ENCODE measurements at regions not wholly inside any gene's neighbourhood (a gene's known extent, or its start where the extent isn't known, plus 50 kb on each side); places are given as distances from the start of the nearest gene placed in this dataset.

- DNase-seq = no peak
Measured at GRCh38 chr10:3451516-3452172, 279.1 kb upstream of the PITRM1 start.

- DNase-seq = no peak
Measured at GRCh38 chr10:3446221-3446620, 273.6 kb upstream of the PITRM1 start.

DNA sequence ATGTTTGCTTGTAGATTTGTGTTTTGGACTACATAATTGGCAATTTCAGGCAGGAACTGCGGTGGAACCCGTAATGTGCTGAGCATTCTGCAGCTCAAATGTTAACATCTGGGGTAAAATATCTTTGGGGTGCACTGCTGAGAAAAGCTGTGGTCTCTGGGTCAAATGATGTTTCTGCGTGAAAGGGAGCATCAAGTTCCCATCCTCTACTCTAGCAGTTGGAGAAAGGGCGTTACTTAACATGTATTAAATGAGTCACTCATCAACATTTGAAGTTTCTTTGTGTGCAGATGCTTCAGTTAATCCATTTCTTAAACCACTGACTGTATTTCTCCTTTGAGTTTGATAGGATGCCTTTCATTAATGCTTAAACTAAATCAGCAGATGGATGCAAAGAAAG, 273.1 kb upstream of the PITRM1 start:
- no peak for DNase-seq

GRCh38 chr10:3442451-3442990, 269.9 kb upstream of the PITRM1 start:
- DNase-seq = no peak

GRCh38 chr10:3439183-3439582, 266.6 kb upstream of the PITRM1 start:
- DNase-seq = no peak

DNA sequence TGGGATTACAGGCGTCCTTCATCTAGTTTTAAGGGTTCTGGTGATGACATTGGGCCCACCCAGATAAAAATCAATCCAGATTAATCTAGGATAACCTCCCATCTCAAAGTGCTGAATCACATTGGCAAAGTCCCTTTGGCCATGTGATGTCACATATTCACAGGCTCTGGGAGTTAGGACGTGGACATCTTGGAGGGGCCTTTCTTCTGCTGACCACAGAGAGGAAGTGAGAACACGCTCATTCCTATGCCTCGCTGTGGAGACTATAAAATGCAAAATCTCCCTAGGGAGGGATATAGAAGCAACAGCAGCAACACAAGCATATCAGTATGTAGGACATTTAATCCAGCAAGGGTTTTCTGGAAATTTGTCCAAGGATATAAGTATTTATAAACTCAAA, 266.0 kb upstream of the PITRM1 start:
- no peak for DNase-seq

- DNase-seq = no peak
Measured at GRCh38 chr10:3435671-3436070, 263.1 kb upstream of the PITRM1 start.

DNA sequence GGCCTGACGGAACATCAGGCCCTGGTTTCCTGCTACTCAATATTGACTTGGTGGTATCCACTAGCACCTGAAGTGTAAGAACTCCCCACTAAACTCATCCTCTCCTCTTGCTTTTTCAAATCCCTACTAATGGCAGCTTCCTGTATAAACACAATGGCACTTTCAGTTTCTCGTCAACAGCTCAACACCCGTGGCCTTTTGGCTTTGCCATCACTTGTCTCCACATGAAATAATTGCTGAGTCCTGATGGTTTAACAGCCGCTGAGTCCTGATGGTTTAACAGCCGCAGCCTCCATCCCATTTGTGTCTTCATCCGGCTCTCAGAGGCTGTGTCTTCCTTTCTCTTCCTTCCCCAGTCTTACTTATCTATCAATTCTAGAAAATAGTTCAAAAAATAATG, 261.4 kb upstream of the PITRM1 start:
- no peak for DNase-seq

- no peak for DNase-seq
Measured at GRCh38 chr10:3433131-3433530, 260.5 kb upstream of the PITRM1 start.

- DNase-seq = no peak
Measured at GRCh38 chr10:3432081-3432825, 259.7 kb upstream of the PITRM1 start.

GRCh38 chr10:3430501-3430900, 257.9 kb upstream of the PITRM1 start:
- DNase-seq = no peak

GRCh38 chr10:3429676-3430075, 257.1 kb upstream of the PITRM1 start:
- DNase-seq = no peak

GRCh38 chr10:3428826-3429225, 256.2 kb upstream of the PITRM1 start:
- DNase-seq = no peak

- DNase-seq = no peak
Measured at GRCh38 chr10:3427950-3428354, 255.4 kb upstream of the PITRM1 start.

- no peak for DNase-seq
Measured at GRCh38 chr10:3427347-3427746, 254.8 kb upstream of the PITRM1 start.

DNA sequence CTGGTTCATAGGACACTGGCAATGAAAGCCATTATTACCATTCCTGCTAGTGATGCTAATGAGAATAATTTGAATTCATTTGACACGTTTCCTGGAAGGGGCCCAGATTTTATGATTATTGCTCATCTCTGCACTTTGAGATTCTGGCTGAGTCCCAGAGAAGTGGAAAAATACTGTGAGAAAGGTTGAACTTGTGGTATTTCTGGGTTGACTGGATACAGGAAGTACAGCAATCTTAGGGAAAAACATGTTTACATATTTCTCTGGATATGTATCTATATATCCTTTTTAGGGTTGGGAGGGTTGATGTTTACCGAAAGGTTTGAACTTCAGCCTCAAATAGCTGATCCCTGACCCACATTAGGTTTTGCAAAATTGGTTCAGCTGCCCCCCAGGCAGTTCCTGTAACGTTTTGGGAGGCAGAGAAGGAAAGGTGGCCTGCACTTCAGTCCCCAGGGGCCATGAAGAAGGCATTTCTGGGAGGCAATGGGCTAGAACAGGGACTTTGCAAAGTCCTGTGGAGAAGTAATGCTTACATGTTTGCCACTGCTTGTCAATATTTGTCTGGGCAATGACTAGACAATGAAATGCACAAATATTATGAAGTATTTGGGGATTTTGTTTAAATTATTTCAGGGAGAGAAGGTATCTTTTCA, 253.7 kb upstream of the PITRM1 start:
- DNase-seq = no peak

DNA sequence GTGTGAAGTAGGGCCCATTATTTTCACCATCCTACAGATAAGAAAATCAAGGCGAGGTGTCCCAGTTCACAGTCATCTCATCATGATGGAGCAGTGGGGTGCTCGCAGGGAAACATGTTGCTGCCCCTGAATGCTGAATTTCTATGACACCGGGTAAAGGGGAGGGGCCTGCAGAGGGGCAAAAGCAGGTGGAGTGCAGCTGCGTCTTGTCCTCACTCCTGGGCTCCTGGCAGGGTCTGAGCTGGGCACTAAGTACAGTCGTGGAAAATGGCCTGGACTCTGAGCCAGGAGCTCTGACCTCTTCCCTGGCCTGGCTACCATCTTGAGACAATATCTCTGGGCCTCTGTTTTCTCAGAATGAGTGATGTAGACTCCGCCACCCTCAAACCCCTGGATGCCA, 253.1 kb upstream of the PITRM1 start:
- DNase-seq = no peak

- no peak for DNase-seq
Measured at GRCh38 chr10:3425261-3425660, 252.7 kb upstream of the PITRM1 start.

- no peak for DNase-seq
Measured at GRCh38 chr10:3424111-3424851, 251.7 kb upstream of the PITRM1 start.

DNA sequence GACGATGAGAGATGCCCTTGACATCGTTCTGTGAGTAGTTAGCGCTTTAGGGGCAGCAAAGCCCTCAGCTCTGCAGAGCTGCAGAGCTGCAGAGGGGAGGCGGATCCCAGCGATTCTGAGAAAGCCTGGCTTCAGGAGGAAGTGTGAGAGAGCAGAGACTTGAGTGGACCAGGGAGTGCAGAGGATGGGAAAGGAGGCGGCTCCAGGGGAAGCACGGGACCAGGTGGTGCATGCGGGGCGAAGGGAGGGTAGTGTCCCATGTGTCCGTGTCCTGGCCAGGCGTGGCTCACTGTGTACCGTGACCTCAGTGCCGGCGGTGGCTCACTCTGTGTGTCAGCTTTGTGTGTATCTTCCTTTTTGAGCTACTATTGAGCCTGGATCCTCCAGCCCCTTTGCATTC, 250.8 kb upstream of the PITRM1 start:
- DNase-seq = no peak

- no peak for DNase-seq
Measured at GRCh38 chr10:3422282-3422681, 249.7 kb upstream of the PITRM1 start.

DNA sequence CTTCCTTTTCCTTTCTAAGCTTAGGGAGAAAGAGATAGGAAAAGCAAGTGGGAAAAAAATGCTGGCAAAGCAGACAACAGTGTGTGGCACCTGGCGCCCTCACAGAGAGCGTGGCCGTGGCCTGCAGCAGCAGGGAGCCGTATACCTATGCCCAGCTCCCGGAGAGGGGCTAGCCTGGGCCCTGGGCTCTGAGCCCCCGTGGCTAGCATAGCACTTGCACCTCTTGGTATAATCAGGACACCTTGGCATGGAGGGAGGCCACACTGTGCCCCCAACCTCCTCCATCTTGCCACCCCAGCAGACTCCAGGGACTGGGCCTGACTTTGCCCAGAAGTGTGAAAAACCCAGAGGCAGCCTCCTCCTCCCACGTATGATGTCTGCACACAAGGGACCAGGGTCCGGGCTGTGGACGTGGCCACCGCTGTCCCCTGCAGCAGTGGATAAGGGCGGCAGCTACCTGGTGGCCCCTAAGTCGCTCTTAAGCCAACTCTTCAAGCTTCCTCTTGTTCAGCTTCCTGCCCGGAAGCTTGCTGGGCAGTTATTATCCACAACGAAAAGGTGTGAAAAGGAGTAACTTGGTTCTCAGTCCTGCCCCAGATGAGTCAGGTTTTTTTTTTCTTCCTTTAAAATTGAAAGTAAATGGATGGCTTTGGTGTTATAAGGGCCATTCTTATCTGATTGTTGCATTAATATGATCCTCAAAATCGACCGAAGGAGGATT, 249.1 kb upstream of the PITRM1 start:
- DNase-seq = peak in 1 of 2 donors; percentile 30
